Dermis microvascular lymphatic vessel endothelial cell (primary cell): ENCODE measurements at regions not wholly inside any gene's neighbourhood (a gene's known extent, or its start where the extent isn't known, plus 50 kb on each side); places are given as distances from the start of the nearest gene placed in this dataset.
"Not testable (repeated sequence)": the region's sequence is repeated elsewhere in the genome, so short reads cannot be mapped to it uniquely, and the experiment has no call there.

Experiments used
- DNase-seq, 2 donors: peaks; one replicate each; pipeline versions ENCODE4 v3.0.0 to v3.0.0-alpha.2; 2010; ENCODE audit warnings: low read depth in 2 of 2

GRCh38 chr4:26208237-26208994 lies 112.4 kb upstream of the RBPJ start:
- no peak for DNase-seq

- DNase-seq = not testable (repeated sequence)
Measured at GRCh38 chr4:26209378-26209777, 111.4 kb upstream of the RBPJ start.

GRCh38 chr4:26212528-26212927 lies 108.3 kb upstream of the RBPJ start:
- DNase-seq = no peak

GRCh38 chr4:26213317-26213716 lies 107.5 kb upstream of the RBPJ start:
- DNase-seq = no peak

- DNase-seq = no peak
Measured at GRCh38 chr4:26214994-26215393, 105.8 kb upstream of the RBPJ start.

- DNase-seq = no peak
Measured at GRCh38 chr4:26215725-26216124, 105.1 kb upstream of the RBPJ start.

- no peak for DNase-seq
Measured at GRCh38 chr4:26217481-26217880, 103.3 kb upstream of the RBPJ start.

GRCh38 chr4:26217961-26218676 lies 102.7 kb upstream of the RBPJ start:
- DNase-seq = no peak

- DNase-seq = no peak
Measured at GRCh38 chr4:26218677-26219605, 101.9 kb upstream of the RBPJ start.

GRCh38 chr4:26220696-26221095 lies 100.1 kb upstream of the RBPJ start:
- no peak for DNase-seq

- no peak for DNase-seq
Measured at GRCh38 chr4:26223155-26223554, 97.7 kb upstream of the RBPJ start.

- no peak for DNase-seq
Measured at GRCh38 chr4:26226629-26227376, 94.0 kb upstream of the RBPJ start.

GRCh38 chr4:26227601-26228229 lies 93.1 kb upstream of the RBPJ start:
- DNase-seq = no peak

- no peak for DNase-seq
Measured at GRCh38 chr4:26228883-26229282, 91.9 kb upstream of the RBPJ start.

GRCh38 chr4:26229974-26230373 lies 90.8 kb upstream of the RBPJ start:
- DNase-seq = no peak

- DNase-seq = no peak
Measured at GRCh38 chr4:26233350-26233749, 87.5 kb upstream of the RBPJ start.

GRCh38 chr4:26235500-26235899 lies 85.3 kb upstream of the RBPJ start:
- no peak for DNase-seq

GRCh38 chr4:26237916-26238315 lies 82.9 kb upstream of the RBPJ start:
- DNase-seq = no peak

- DNase-seq = no peak
Measured at GRCh38 chr4:26238426-26238777, 82.4 kb upstream of the RBPJ start.

GRCh38 chr4:26238778-26239679 lies 81.8 kb upstream of the RBPJ start:
- DNase-seq = no peak
